ENCODE measurements at regions not wholly inside any gene's neighbourhood (a gene's known extent, or its start where the extent isn't known, plus 50 kb on each side); places are given as distances from the start of the nearest gene placed in this dataset.
"Not testable (repeated sequence)": the region's sequence is repeated elsewhere in the genome, so short reads cannot be mapped to it uniquely, and the experiment has no call there.

DNA sequence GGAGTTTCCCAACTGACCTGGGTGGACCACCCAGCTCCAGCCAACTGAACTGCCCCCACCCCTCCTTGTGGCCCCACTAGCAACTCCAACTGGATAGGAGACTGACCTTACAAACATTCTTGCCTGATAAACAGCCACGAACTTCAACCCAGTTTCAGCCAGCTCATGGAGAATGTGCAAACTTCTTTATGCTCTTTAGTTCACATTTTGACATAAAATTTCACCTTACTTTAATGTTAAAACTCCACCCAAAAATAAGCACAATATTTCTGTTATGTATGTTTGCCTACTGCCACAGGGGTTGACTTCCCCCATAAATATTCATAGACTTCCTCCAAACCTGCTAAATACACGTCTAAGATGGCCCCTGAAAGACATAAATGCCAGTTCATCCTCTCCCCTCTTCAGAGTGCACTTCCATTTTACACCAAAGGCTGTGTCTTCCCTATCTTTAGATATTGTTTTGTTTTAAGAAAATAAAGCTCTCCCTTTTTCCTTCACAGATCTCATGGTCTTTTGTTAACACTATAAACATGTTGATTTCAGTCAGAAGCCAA is 643.7 kb downstream of the EPM2A start:
- Histone ChIP-seq H2BK5ac (ENCODE audit: low read length) (no peak overlapping the region), H3K27me3 (ENCODE audit: insufficient read depth, low read length, poor library complexity) (no peaks in the 10 kb centered on the region), H3K18ac (ENCODE audit: low read length) (no peak overlapping the region), H2BK120ac (ENCODE audit: low read depth, low read length) (no peak overlapping the region), H2AK5ac (ENCODE audit: low read length) (no peak overlapping the region), H3K27ac (ENCODE audit: low read depth, low read length) (no peak overlapping the region), H3K9ac (ENCODE audit: low read length) (no peak overlapping the region), H3K79me1 (ENCODE audit: low read length) (no peaks in the 10 kb centered on the region), H3K23ac (ENCODE audit: low read length) (no peak overlapping the region), H3K79me2 (ENCODE audit: control insufficient read depth, insufficient read depth, low read length) (no peaks in the 10 kb centered on the region), H4K8ac (ENCODE audit: low read depth, low read length) (no peak overlapping the region), H3K4me1 (ENCODE audit: control insufficient read depth, low read depth, low read length) (no peaks in the 10 kb centered on the region), H3K4me2 (ENCODE audit: low read length) (no peak overlapping the region), H2BK15ac (replicated peaks; ENCODE audit: low read depth) (no peak overlapping the region), H4K5ac (ENCODE audit: low read length) (no peak overlapping the region), H3K56ac (ENCODE audit: low read length) (no peak overlapping the region), H3K4me3 (ENCODE audit: low read length) (no peak overlapping the region), H3K4ac (ENCODE audit: low read depth, low read length) (no peak overlapping the region), H3K36me3 (ENCODE audit: control insufficient read depth, insufficient read depth, low read length) (no peaks in the 10 kb centered on the region)
- no peak for DNase-seq
- no CpG with 5 or more reads among the region's 2 CpGs for WGBS (ENCODE audit: extremely low coverage, insufficient coverage, low lambda C conversion rate)

DNA sequence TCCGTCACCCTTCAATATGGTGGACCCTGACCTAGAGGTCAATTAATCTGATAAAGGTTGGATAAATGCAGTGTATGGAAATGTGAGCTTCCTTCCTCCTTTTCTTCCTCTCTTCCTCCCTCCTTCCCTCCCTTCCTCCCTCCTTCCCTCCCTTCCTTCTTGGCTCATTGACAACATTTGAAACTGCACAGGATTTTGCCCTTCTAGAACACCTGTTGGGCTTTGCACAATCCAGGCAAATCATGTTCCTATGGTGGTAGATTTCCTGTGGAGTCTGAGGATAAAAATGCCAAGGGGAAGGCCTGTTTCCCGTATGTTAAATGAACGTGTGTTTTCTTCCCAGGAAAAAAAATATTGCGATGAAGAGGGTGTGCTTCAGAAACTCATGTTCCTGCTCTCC is 642.8 kb downstream of the EPM2A start:
- H3K56ac ChIP-seq (ENCODE audit: low read length): no peak overlapping the region
- no peak overlapping the region for H3K18ac ChIP-seq (ENCODE audit: low read length)
- no peak overlapping the region for H3K9ac ChIP-seq (ENCODE audit: low read length)
- no peak overlapping the region for H4K8ac ChIP-seq (ENCODE audit: low read depth, low read length)
- H3K27ac ChIP-seq (ENCODE audit: low read depth, low read length): no peak overlapping the region
- DNase-seq: no peak
- no peak overlapping the region for H3K4ac ChIP-seq (ENCODE audit: low read depth, low read length)
- H3K79me1 ChIP-seq (ENCODE audit: low read length): no peaks in the 10 kb centered on the region
- no peak overlapping the region for H2BK5ac ChIP-seq (ENCODE audit: low read length)
- H3K27me3 ChIP-seq (ENCODE audit: insufficient read depth, low read length, poor library complexity): no peaks in the 10 kb centered on the region
- no peaks in the 10 kb centered on the region for H3K79me2 ChIP-seq (ENCODE audit: control insufficient read depth, insufficient read depth, low read length)
- no peak overlapping the region for H4K5ac ChIP-seq (ENCODE audit: low read length)
- no peak overlapping the region for H3K4me2 ChIP-seq (ENCODE audit: low read length)
- no peak overlapping the region for H3K4me3 ChIP-seq (ENCODE audit: low read length)
- H2BK15ac ChIP-seq (replicated peaks; ENCODE audit: low read depth): no peak overlapping the region
- no peak overlapping the region for H3K23ac ChIP-seq (ENCODE audit: low read length)
- no peak overlapping the region for H2AK5ac ChIP-seq (ENCODE audit: low read length)
- no peaks in the 10 kb centered on the region for H3K4me1 ChIP-seq (ENCODE audit: control insufficient read depth, low read depth, low read length)
- no CpG with 5 or more reads among the region's 4 CpGs for WGBS (ENCODE audit: extremely low coverage, insufficient coverage, low lambda C conversion rate)
- H2BK120ac ChIP-seq (ENCODE audit: low read depth, low read length): no peak overlapping the region
- no peaks in the 10 kb centered on the region for H3K36me3 ChIP-seq (ENCODE audit: control insufficient read depth, insufficient read depth, low read length)

DNA sequence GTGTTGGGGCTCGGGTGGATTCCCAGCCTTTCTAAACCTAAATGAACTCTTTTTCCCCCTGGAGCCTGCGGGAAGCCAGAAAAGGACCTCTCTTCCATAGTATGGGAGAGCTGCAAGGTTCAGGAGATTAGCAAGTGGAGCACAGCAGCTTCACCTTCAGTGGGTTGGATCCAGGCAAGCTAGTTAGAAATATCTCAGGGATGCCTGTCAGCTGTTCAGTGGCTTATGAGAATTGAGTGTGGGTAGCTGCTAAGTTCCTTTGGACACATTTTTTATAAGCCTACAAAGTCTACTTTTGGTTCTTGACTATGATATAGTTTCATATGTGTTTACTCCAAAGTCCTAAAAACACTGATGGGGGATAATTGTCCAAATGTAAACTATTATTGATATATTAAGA is 642.1 kb downstream of the EPM2A start:
- H3K79me2 ChIP-seq (ENCODE audit: control insufficient read depth, insufficient read depth, low read length): no peaks in the 10 kb centered on the region
- H2BK120ac ChIP-seq (ENCODE audit: low read depth, low read length): no peak overlapping the region
- no peak for DNase-seq
- no peaks in the 10 kb centered on the region for H3K4me1 ChIP-seq (ENCODE audit: control insufficient read depth, low read depth, low read length)
- H3K36me3 ChIP-seq (ENCODE audit: control insufficient read depth, insufficient read depth, low read length): no peaks in the 10 kb centered on the region
- WGBS (ENCODE audit: extremely low coverage, insufficient coverage, low lambda C conversion rate): no CpG with 5 or more reads among the region's 2 CpGs
- H2BK5ac ChIP-seq (ENCODE audit: low read length): no peak overlapping the region
- H3K79me1 ChIP-seq (ENCODE audit: low read length): no peaks in the 10 kb centered on the region
- no peak overlapping the region for H3K9ac ChIP-seq (ENCODE audit: low read length)
- H4K5ac ChIP-seq (ENCODE audit: low read length): no peak overlapping the region
- H3K4ac ChIP-seq (ENCODE audit: low read depth, low read length): no peak overlapping the region
- no peak overlapping the region for H3K27ac ChIP-seq (ENCODE audit: low read depth, low read length)
- no peaks in the 10 kb centered on the region for H3K27me3 ChIP-seq (ENCODE audit: insufficient read depth, low read length, poor library complexity)
- no peak overlapping the region for H3K4me2 ChIP-seq (ENCODE audit: low read length)
- no peak overlapping the region for H3K18ac ChIP-seq (ENCODE audit: low read length)
- no peak overlapping the region for H3K23ac ChIP-seq (ENCODE audit: low read length)
- H4K8ac ChIP-seq (ENCODE audit: low read depth, low read length): no peak overlapping the region
- H3K4me3 ChIP-seq (ENCODE audit: low read length): no peak overlapping the region
- no peak overlapping the region for H2BK15ac ChIP-seq (replicated peaks; ENCODE audit: low read depth)
- no peak overlapping the region for H3K56ac ChIP-seq (ENCODE audit: low read length)
- no peak overlapping the region for H2AK5ac ChIP-seq (ENCODE audit: low read length)

DNA sequence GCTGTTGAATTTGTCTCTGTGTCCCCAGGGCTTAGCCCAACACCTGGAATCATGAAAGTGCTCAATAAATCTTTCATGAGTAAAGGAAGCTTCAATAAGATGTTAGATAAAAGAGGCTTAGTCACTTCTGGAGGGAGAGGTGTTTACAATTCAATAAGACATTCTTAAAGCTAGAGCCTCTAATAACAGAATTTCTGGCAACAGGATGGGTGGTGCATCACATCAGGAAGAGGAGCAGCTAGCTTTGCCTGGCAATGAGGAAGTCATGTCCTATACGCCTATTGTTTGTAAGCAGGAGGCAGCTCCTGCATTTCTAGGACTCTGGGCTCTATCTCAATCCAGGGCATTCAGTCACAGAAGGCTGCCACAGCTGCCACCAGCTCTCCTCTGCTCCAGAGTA is 638.5 kb downstream of the EPM2A start:
- H3K18ac ChIP-seq (ENCODE audit: low read length): no peak overlapping the region
- no peak overlapping the region for H2BK120ac ChIP-seq (ENCODE audit: low read depth, low read length)
- no peak overlapping the region for H3K4me2 ChIP-seq (ENCODE audit: low read length)
- H3K79me2 ChIP-seq (ENCODE audit: control insufficient read depth, insufficient read depth, low read length): no peaks in the 10 kb centered on the region
- no peak overlapping the region for H2BK5ac ChIP-seq (ENCODE audit: low read length)
- no peak overlapping the region for H4K8ac ChIP-seq (ENCODE audit: low read depth, low read length)
- no peak for DNase-seq
- H3K4me3 ChIP-seq (ENCODE audit: low read length): no peak overlapping the region
- H3K4me1 ChIP-seq (ENCODE audit: control insufficient read depth, low read depth, low read length): no peaks in the 10 kb centered on the region
- H3K79me1 ChIP-seq (ENCODE audit: low read length): no peaks in the 10 kb centered on the region
- H2BK15ac ChIP-seq (replicated peaks; ENCODE audit: low read depth): no peak overlapping the region
- H4K5ac ChIP-seq (ENCODE audit: low read length): no peak overlapping the region
- H3K27me3 ChIP-seq (ENCODE audit: insufficient read depth, low read length, poor library complexity): no peaks in the 10 kb centered on the region
- no peak overlapping the region for H3K27ac ChIP-seq (ENCODE audit: low read depth, low read length)
- H3K9ac ChIP-seq (ENCODE audit: low read length): no peak overlapping the region
- no peaks in the 10 kb centered on the region for H3K36me3 ChIP-seq (ENCODE audit: control insufficient read depth, insufficient read depth, low read length)
- no peak overlapping the region for H3K56ac ChIP-seq (ENCODE audit: low read length)
- no peak overlapping the region for H3K4ac ChIP-seq (ENCODE audit: low read depth, low read length)
- no peak overlapping the region for H2AK5ac ChIP-seq (ENCODE audit: low read length)
- WGBS (ENCODE audit: extremely low coverage, insufficient coverage, low lambda C conversion rate): no CpG with 5 or more reads among the region's 1 CpG
- H3K23ac ChIP-seq (ENCODE audit: low read length): no peak overlapping the region

DNA sequence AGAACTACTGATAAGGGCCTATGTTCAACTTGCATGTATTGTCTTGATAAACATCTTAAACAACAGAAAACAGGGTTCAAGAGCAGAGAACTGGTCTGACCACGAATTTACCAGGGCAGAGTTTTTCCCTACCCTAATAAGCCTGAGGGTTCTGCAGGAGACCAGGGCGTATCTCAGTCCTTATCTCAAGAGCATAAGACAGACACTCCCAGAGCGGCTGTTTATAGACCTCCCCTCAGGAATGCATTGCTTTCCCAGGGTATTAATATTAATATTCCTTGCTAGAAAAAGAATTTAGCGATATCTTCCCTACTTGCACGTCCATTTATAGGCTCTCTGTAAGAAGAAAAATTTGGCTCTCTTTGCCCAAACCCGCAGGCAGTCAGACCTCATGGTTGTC is 637.2 kb downstream of the EPM2A start:
- WGBS (ENCODE audit: extremely low coverage, insufficient coverage, low lambda C conversion rate): no CpG with 5 or more reads among the region's 6 CpGs
- H3K4me2 ChIP-seq (ENCODE audit: low read length); H2BK5ac ChIP-seq (ENCODE audit: low read length); H4K5ac ChIP-seq (ENCODE audit: low read length); H3K4me1 ChIP-seq (ENCODE audit: control insufficient read depth, low read depth, low read length); H3K56ac ChIP-seq (ENCODE audit: low read length); H3K27ac ChIP-seq (ENCODE audit: low read depth, low read length); H3K18ac ChIP-seq (ENCODE audit: low read length); H2BK120ac ChIP-seq (ENCODE audit: low read depth, low read length); H3K79me1 ChIP-seq (ENCODE audit: low read length); H3K9ac ChIP-seq (ENCODE audit: low read length); H3K4me3 ChIP-seq (ENCODE audit: low read length); DNase-seq; H3K79me2 ChIP-seq (ENCODE audit: control insufficient read depth, insufficient read depth, low read length); H3K27me3 ChIP-seq (ENCODE audit: insufficient read depth, low read length, poor library complexity); H2AK5ac ChIP-seq (ENCODE audit: low read length); H3K36me3 ChIP-seq (ENCODE audit: control insufficient read depth, insufficient read depth, low read length); H3K23ac ChIP-seq (ENCODE audit: low read length); H3K4ac ChIP-seq (ENCODE audit: low read depth, low read length); H2BK15ac ChIP-seq (replicated peaks; ENCODE audit: low read depth); H4K8ac ChIP-seq (ENCODE audit: low read depth, low read length): not testable (repeated sequence)

DNA sequence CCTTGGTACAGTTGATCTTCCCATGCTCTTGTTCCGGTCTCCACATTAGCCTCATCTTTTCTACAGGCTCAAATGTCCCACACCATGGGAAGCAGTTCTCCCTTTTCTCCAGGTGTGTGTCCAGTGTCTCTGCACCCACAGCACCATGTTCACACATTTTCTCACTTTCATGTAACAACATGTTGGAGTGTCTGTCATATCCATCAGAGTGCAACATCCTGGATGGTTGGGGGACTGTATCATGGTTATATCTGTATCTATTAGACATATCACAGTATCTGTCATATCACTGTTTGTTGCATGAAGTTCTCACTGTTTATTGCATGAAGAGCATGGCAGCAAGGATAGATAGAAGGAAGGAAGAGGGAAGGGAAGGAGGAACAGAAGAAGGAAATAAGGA is 635.6 kb downstream of the EPM2A start:
- H3K4ac ChIP-seq (ENCODE audit: low read depth, low read length): no peak overlapping the region
- no peaks in the 10 kb centered on the region for H3K4me1 ChIP-seq (ENCODE audit: control insufficient read depth, low read depth, low read length)
- no peak overlapping the region for H3K23ac ChIP-seq (ENCODE audit: low read length)
- H4K5ac ChIP-seq (ENCODE audit: low read length): no peak overlapping the region
- H3K36me3 ChIP-seq (ENCODE audit: control insufficient read depth, insufficient read depth, low read length): no peaks in the 10 kb centered on the region
- no peak overlapping the region for H2BK15ac ChIP-seq (replicated peaks; ENCODE audit: low read depth)
- no peak overlapping the region for H2BK5ac ChIP-seq (ENCODE audit: low read length)
- H3K79me1 ChIP-seq (ENCODE audit: low read length): no peaks in the 10 kb centered on the region
- H4K8ac ChIP-seq (ENCODE audit: low read depth, low read length): no peak overlapping the region
- H3K4me3 ChIP-seq (ENCODE audit: low read length): no peak overlapping the region
- no peaks in the 10 kb centered on the region for H3K27me3 ChIP-seq (ENCODE audit: insufficient read depth, low read length, poor library complexity)
- H2AK5ac ChIP-seq (ENCODE audit: low read length): no peak overlapping the region
- no peak overlapping the region for H3K4me2 ChIP-seq (ENCODE audit: low read length)
- no CpG with 5 or more reads among the region's 1 CpG for WGBS (ENCODE audit: extremely low coverage, insufficient coverage, low lambda C conversion rate)
- H3K79me2 ChIP-seq (ENCODE audit: control insufficient read depth, insufficient read depth, low read length): no peaks in the 10 kb centered on the region
- no peak overlapping the region for H2BK120ac ChIP-seq (ENCODE audit: low read depth, low read length)
- H3K9ac ChIP-seq (ENCODE audit: low read length): no peak overlapping the region
- H3K18ac ChIP-seq (ENCODE audit: low read length): no peak overlapping the region
- H3K27ac ChIP-seq (ENCODE audit: low read depth, low read length): no peak overlapping the region
- no peak for DNase-seq
- H3K56ac ChIP-seq (ENCODE audit: low read length): no peak overlapping the region
